ENCODE measurements at regions not wholly inside any gene's neighbourhood (a gene's known extent, or its start where the extent isn't known, plus 50 kb on each side); places are given as distances from the start of the nearest gene placed in this dataset.

GRCh38 chr15:47039225-47039624 is 678.1 kb upstream of the SEMA6D start:
- intact Hi-C loops (cut with micrococcal nuclease; ENCODE audit: unreplicated experiment) = no loop called here
- FAIRE-seq = no peak
- SMC1A ChIA-PET (ENCODE audit: uncharacterized antibody, unreplicated experiment) = interaction anchor here (0.6 kb wide), 1 partner anchor 331 kb away, joined by 4 read pairs; no protein-coding TSS in a partner anchor
- Histone ChIP-seq H3K79me2 (ENCODE audit: control insufficient read depth, insufficient read depth, low read length) (no peaks in the 10 kb centered on the region), H3K27me3 (replicated peaks in 1 of 2; ENCODE audit: control insufficient read depth in 2 of 2, insufficient read depth in 2 of 2, low read length in 1 of 2) (no peaks in the 10 kb centered on the region), H4K20me1 (ENCODE audit: control insufficient read depth, insufficient read depth) (no peaks in the 10 kb centered on the region), H3K9ac (ENCODE audit: control insufficient read depth, insufficient read depth, low read length) (no peak overlapping the region), H3K4me1 (ENCODE audit: control insufficient read depth, insufficient read depth, low read length) (no peaks in the 10 kb centered on the region), H3K4me2 (ENCODE audit: control insufficient read depth, insufficient read depth) (no peak overlapping the region), H2AFZ (ENCODE audit: control insufficient read depth, low read depth, low read length) (no peak overlapping the region), H3K27ac (ENCODE audit: control insufficient read depth, insufficient read depth) (no peak overlapping the region), H3K9me3 (replicated peaks; ENCODE audit: control insufficient read depth, insufficient read depth, low read length) (no peaks in the 10 kb centered on the region), H3K4me3 (no peak overlapping the region), H3K36me3 (ENCODE audit: control insufficient read depth in 2 of 2, insufficient read depth in 2 of 2, low read length in 1 of 2) (no peaks in the 10 kb centered on the region)
- no peak for ATAC-seq
- WGBS (ENCODE audit: insufficient coverage, insufficient replicate concordance, low lambda C conversion rate, missing lambda C conversion rate) = 4% methylated on average over 1 of the region's 1 CpG
- TF ChIP-seq RELA (IDR thresholded peaks at IDR 0.05; ENCODE audit: borderline replicate concordance, partially characterized antibody) (no peak), CEBPB (IDR thresholded peaks at IDR 0.05; ENCODE audit: borderline replicate concordance in 1 of 2, low read depth in 2 of 2, low read length in 2 of 2) (no peak), POLR2AphosphoS5 (IDR thresholded peaks at IDR 0.05; ENCODE audit: low read length) (no peak), PBX3 (IDR thresholded peaks at IDR 0.05; ENCODE audit: insufficient replicate concordance, low read depth, low read length) (no peak), BRCA1 (IDR thresholded peaks at IDR 0.05; ENCODE audit: low read depth, low read length) (no peak)
- in situ Hi-C loops (cut with MboI) = no loop called here
- BruUV-seq (replicated peaks) = no TSS peak
- POLR2A ChIA-PET = no interaction called here
- no peak for DNase-seq (ENCODE audit: low read depth, low spot score)
- CTCF ChIA-PET = interaction anchor here (1.2 kb wide), 1 partner anchor 211 kb away, joined by 3 read pairs; no protein-coding TSS in a partner anchor
- RAD21 ChIA-PET (ENCODE audit: unreplicated experiment) = no interaction called here

- no peaks in the 10 kb centered on the region for H4K20me1 ChIP-seq (ENCODE audit: control insufficient read depth, insufficient read depth)
- ChIA-PET POLR2A (no interaction called here), SMC1A (ENCODE audit: uncharacterized antibody, unreplicated experiment) (no interaction called here), CTCF (no interaction called here), RAD21 (ENCODE audit: unreplicated experiment) (no interaction called here)
- no peak overlapping the region for H2AFZ ChIP-seq (ENCODE audit: control insufficient read depth, low read depth, low read length)
- WGBS (ENCODE audit: insufficient coverage, insufficient replicate concordance, low lambda C conversion rate, missing lambda C conversion rate) = 40% methylated on average over 1 of the region's 1 CpG
- no peaks in the 10 kb centered on the region for H3K4me1 ChIP-seq (ENCODE audit: control insufficient read depth, insufficient read depth, low read length)
- in situ Hi-C loops (cut with MboI) = no loop called here
- no peak overlapping the region for H3K4me2 ChIP-seq (ENCODE audit: control insufficient read depth, insufficient read depth)
- ATAC-seq = no peak
- H3K36me3 ChIP-seq (ENCODE audit: control insufficient read depth in 2 of 2, insufficient read depth in 2 of 2, low read length in 1 of 2) = no peaks in the 10 kb centered on the region
- no peaks in the 10 kb centered on the region; the same call in 2 of the 3 replicates for H3K9me3 ChIP-seq (replicated peaks; ENCODE audit: control insufficient read depth, insufficient read depth, low read length)
- no peak for DNase-seq (ENCODE audit: low read depth, low spot score)
- H3K79me2 ChIP-seq (ENCODE audit: control insufficient read depth, insufficient read depth, low read length) = no peaks in the 10 kb centered on the region
- H3K27me3 ChIP-seq (replicated peaks in 1 of 2; ENCODE audit: control insufficient read depth in 2 of 2, insufficient read depth in 2 of 2, low read length in 1 of 2) = no peaks in the 10 kb centered on the region
- H3K4me3 ChIP-seq = no peak overlapping the region
- no peak for FAIRE-seq
- intact Hi-C loops (cut with micrococcal nuclease; ENCODE audit: unreplicated experiment) = no loop called here
- H3K9ac ChIP-seq (ENCODE audit: control insufficient read depth, insufficient read depth, low read length) = no peak overlapping the region
- no peak overlapping the region for H3K27ac ChIP-seq (ENCODE audit: control insufficient read depth, insufficient read depth)
- BruUV-seq (replicated peaks) = no TSS peak
- no peak for TF ChIP-seq USF1 (IDR thresholded peaks at IDR 0.05; ENCODE audit: borderline replicate concordance, extremely low read length, insufficient read depth, low read depth, low read length)
- no peak for TF ChIP-seq ZNF687 (IDR thresholded peaks at IDR 0.05)
Observed at GRCh38 chr15:47041301-47041700, 676.0 kb upstream of the SEMA6D start.

Data from GM12878 (cell line).